H1 (cell line): ENCODE measurements at regions not wholly inside any gene's neighbourhood (a gene's known extent, or its start where the extent isn't known, plus 50 kb on each side); places are given as distances from the start of the nearest gene placed in this dataset.

Experiments used
- CBX8 ChIP-seq: fragments of 300-800, 300-1000 bp; sonication (generic); IDR thresholded peaks from 2 replicates; pipeline ENCODE4 v1.7.1; 2016; ENCODE audit warnings: low read depth, low read length, borderline replicate concordance
- CTCF ChIP-seq, 3 experiments: IDR thresholded peaks; 1 replicate in 2 of 3; 2 replicates in 1 of 3; pipeline versions ENCODE4 v1.5.1 to v1.6.1; 2011; ENCODE audit warnings: low read length in 3 of 3, mild to moderate bottlenecking in 3 of 3, inconsistent platforms in 2 of 3, low read depth in 1 of 3, moderate library complexity in 1 of 3; ENCODE audit not compliant: insufficient read depth in 1 of 3; ENCODE audit errors: control extremely low read depth in 1 of 3
- EP300 ChIP-seq, 2 experiments: IDR thresholded peaks; 1 replicate in 1 of 2; 2 replicates in 1 of 2; pipeline ENCODE4 v1.6.1; 2011 to 2012; ENCODE audit warnings: low read depth in 2 of 2, low read length in 2 of 2, mild to moderate bottlenecking in 2 of 2, borderline replicate concordance in 1 of 2, inconsistent platforms in 1 of 2, moderate library complexity in 1 of 2
- EZH2 ChIP-seq: fragments of 200-600 bp; sonication (generic); IDR thresholded peaks from 2 replicates; pipeline ENCODE4 v1.7.1; 2012; ENCODE audit warnings: low read depth, mild to moderate bottlenecking, moderate library complexity, low read length, inconsistent platforms; ENCODE audit not compliant: severe bottlenecking
- POLR2A ChIP-seq, 2 experiments: IDR thresholded peaks; 1 replicate in 1 of 2; 2 replicates in 1 of 2; pipeline ENCODE4 v1.6.1; 2011; ENCODE audit warnings: low read depth in 2 of 2, low read length in 2 of 2, mild to moderate bottlenecking in 2 of 2; ENCODE audit errors: control extremely low read depth in 1 of 2
- POLR2AphosphoS5 ChIP-seq: IDR thresholded peaks from 2 replicates; pipeline ENCODE4 v1.6.1; 2011; ENCODE audit warnings: low read depth, low read length
- RFX5 ChIP-seq: IDR thresholded peaks from 2 replicates; pipeline ENCODE4 v1.6.1; 2011; ENCODE audit warnings: low read depth, low read length, improper control_type of control experiment, borderline replicate concordance
- RXRA ChIP-seq: IDR thresholded peaks from 2 replicates; pipeline ENCODE4 v1.6.1; 2011; ENCODE audit warnings: low read depth, mild to moderate bottlenecking, low read length, moderate library complexity; ENCODE audit not compliant: insufficient read depth
- SUZ12 ChIP-seq: fragments of 200-600 bp; sonication (generic); IDR thresholded peaks from 2 replicates; pipeline ENCODE4 v1.6.1; 2012; ENCODE audit warnings: mild to moderate bottlenecking, inconsistent platforms, low read length, moderate library complexity, mixed read lengths
- TBP ChIP-seq: IDR thresholded peaks from 2 replicates; pipeline ENCODE4 v1.6.1; 2011; ENCODE audit warnings: low read depth, low read length, improper control_type of control experiment

- TF ChIP-seq CTCF (IDR thresholded peaks at IDR 0.05; ENCODE audit: control extremely low read depth in 1 of 3, insufficient read depth in 1 of 3, low read depth in 1 of 3, low read length in 3 of 3), result no peak
- no peak for TF ChIP-seq SUZ12
- TF ChIP-seq EZH2, result no peak
- TF ChIP-seq POLR2A (IDR thresholded peaks at IDR 0.05; ENCODE audit: control extremely low read depth in 1 of 2, low read depth in 2 of 2, low read length in 2 of 2), result no peak
- no peak for TF ChIP-seq POLR2AphosphoS5
- TF ChIP-seq TBP, result no peak
- TF ChIP-seq RXRA, result no peak
- no peak for TF ChIP-seq CBX8
- no peak for TF ChIP-seq RFX5
- TF ChIP-seq EP300 (IDR thresholded peaks at IDR 0.05; ENCODE audit: borderline replicate concordance in 1 of 2, low read depth in 2 of 2, low read length in 2 of 2), result no peak
Measured at GRCh38 chr2:5530011-5530696, 162.0 kb upstream of the SOX11 start.
